ENCODE measurements at regions not wholly inside any gene's neighbourhood (a gene's known extent, or its start where the extent isn't known, plus 50 kb on each side); places are given as distances from the start of the nearest gene placed in this dataset.

DNA sequence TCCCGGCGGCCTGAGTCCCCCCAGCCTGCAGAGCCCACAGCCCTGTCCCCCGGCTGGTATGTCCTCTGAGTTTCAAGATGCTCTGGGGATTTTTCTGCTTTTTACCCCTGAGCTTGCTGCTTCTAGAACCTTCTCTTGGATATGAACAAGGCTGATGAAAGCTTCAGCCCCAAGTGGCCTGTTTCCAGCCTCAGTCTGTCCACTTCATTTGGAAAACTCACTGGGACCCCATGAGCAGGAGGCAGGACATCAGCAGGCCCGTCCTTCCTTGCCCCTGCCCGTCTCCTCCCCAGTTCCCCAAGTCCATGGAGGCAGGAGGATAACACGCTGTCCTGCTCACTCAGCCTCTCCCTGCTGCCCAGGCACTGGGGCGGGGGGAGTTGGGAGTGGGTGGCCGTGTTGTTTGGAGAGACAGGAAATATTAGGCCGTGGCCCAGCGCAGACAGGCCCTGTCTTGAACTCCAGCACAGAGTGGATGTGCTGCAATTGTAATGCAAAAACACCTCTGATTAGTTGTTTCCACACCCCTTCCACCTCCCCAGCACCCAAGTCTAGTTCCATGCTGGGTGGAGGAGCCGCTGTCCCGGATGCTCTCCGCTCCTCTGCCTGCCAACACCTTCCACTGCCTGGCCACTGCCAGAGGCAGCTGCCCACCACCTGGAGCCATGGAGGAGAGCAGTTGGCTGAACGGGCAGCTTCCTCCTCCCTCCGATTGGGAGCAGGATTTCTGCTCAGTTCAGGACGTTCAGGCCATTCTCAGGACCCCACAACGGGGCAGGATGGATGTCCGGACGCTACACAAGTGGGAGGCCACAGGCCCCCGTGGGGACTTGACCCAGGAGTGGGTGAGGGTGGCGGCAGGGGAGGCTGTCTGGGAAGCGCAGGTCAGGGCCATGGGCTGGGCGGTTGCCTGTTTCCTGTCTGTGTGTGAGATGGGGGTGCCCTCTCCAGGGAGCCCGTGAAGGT is 216.9 kb upstream of the GSE1 start:
- H3K4me3 ChIP-seq (ENCODE audit: low read depth, low read length) = no peak overlapping the region
- DNase-seq (ENCODE audit: low read depth) = no peak
- TF ChIP-seq, protein P1, sequence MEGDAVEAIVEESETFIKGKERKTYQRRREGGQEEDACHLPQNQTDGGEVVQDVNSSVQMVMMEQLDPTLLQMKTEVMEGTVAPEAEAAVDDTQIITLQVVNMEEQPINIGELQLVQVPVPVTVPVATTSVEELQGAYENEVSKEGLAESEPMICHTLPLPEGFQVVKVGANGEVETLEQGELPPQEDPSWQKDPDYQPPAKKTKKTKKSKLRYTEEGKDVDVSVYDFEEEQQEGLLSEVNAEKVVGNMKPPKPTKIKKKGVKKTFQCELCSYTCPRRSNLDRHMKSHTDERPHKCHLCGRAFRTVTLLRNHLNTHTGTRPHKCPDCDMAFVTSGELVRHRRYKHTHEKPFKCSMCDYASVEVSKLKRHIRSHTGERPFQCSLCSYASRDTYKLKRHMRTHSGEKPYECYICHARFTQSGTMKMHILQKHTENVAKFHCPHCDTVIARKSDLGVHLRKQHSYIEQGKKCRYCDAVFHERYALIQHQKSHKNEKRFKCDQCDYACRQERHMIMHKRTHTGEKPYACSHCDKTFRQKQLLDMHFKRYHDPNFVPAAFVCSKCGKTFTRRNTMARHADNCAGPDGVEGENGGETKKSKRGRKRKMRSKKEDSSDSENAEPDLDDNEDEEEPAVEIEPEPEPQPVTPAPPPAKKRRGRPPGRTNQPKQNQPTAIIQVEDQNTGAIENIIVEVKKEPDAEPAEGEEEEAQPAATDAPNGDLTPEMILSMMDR (IDR thresholded peaks at IDR 0.05; ENCODE audit: insufficient read depth, low read length) = no peak

DNA sequence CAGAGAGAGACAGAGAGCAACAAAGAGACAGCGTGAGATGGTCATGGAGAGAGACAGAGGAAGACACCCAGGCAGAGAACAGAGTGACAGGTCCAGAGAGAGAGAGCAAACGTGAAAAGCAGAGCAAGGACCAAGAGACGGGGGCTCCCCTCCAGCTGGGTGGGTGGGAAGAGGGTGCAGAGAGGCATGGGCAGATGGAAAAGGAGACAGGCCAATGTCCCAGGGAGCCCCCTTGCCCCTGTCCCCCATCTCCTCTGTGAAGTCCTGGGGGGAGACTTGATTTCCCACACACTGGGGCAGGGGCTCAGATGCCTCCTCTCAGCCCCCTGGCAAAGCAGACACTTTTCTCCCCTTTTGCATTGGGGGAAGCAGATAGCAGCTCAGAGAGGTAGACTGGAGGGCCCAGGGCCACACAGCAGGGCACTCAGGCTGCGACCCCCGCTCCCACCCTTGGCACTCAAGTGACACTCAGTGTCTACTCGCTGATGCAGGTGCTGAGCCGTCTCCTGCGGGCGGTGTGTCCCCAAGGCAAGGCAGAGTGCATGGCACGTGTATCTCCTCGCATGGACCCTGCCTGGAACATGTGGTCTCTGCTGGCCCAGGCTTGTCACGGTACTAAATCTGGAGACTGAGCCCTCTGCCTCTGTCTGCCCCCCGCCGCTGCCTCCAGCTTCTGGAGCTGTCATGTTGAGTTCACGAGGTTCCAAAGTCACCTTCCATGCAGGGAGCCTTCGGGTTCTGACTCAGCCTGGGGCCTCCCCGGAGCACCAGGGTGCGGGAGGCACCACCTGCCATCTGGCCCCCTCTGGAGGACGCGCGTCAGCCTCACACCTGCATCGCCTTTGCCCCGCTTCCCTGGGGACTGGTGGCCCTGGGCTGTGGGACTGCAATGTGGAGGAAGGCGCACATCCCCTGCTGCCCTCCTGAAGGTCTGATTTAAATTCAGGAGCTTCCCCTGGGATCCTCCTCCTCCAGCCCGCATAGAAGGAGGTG is 215.9 kb upstream of the GSE1 start:
- TF ChIP-seq, protein P1 (IDR thresholded peaks at IDR 0.05; ENCODE audit: insufficient read depth, low read length) = no peak
- H3K4me3 ChIP-seq (ENCODE audit: low read depth, low read length) = no peak overlapping the region
- DNase-seq (ENCODE audit: low read depth) = no peak

DNA sequence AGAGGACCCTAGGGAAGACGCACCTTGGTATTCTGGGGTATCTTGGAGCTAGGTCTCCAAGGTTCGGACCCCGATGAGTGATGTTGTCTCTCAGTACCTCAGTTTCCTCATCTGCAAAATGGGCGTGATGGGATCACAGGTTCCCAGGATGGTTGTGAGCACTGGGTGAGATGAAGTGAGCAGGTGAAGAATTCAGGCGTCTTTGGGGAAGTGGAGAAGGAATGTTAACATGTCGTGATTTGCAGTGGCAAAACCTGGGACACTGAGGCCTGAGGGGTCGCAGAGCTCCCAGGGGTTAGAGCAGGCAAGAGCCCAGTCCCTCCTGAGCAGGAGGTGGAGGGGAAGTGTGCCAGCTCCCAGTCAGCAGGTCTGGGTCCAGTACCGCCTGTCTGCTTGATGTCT is 215.1 kb upstream of the GSE1 start:
- H3K4me3 ChIP-seq (ENCODE audit: low read depth, low read length) = no peak overlapping the region
- TF ChIP-seq, protein P1 (IDR thresholded peaks at IDR 0.05; ENCODE audit: insufficient read depth, low read length) = no peak
- DNase-seq (ENCODE audit: low read depth) = no peak

DNA sequence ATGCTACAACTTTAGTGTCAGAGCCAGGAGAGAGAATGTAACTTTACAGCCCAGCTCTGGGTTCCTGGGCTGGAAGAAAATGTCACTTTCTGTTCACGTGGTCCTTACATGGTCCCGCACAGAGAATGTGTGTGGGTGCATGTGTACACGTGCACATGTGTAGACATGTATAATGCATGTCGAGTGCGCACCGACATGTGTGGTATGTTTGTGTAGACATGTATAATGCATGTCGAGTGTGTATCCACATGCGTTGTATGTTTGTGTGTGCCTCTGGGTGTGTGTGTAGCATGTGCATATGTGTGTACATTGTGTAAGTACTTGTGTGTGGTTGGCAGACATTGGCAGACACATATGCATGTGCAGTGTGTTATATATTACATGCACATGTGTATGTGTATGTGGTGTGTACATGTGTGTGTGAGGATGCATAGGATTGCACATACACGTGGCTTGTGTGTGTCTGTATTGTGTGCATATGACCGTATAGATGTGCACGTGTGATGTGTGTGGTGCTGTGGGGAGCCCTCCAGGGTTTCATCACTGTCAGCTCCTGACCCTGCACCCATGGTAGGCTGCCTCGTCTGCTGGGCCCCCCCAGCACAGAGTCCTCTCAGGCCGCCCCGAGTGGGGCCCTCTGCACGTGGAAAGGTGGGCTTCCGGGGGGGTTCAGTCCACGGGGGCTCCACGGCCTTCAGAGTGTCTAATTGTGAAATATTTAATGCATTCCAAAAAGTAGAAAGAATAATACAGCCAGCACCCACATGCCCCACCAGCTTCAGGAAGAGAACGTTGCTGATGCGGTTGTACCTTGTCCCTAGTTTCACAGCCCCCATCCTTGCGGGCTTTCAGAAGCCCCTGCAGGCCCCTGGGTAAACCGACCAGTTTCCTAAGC is 214.2 kb upstream of the GSE1 start:
- TF ChIP-seq, protein P1 (IDR thresholded peaks at IDR 0.05; ENCODE audit: insufficient read depth, low read length) = no peak
- no peak overlapping the region for H3K4me3 ChIP-seq (ENCODE audit: low read depth, low read length)

DNA sequence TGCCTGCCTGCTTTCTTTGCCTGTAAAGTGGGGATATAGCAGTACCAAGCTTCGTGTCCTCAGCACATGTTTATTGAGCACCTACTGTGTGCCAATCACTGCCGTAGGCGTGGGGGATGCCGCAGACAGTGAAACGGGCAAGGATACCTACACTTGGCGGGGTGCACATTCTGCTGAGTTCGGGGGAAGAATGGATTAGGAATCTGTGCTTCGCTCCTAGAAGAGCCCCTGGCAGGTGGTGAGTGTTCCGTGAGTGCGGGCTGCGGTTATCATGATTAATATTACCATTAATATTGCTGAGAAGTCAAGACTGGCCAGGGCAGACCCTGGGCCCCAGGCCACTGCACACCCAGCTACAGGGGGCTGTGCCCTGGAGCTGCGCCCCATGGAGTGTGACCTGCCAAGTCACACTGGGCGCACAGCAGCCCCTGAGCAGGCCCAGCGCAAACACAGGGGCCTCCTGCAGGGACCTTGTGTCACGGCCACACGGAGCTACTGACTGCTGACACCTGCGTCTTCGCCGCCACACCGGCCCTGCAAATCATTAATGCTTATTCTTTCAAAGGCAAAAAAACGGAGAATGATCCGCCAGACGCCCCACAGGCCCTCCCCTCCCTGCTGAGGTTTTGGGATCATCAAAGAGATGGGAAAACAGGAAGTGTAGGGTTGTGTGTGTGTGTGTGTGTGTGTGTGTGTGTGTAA is 213.4 kb upstream of the GSE1 start:
- TF ChIP-seq, protein P1 (IDR thresholded peaks at IDR 0.05; ENCODE audit: insufficient read depth, low read length) = no peak
- DNase-seq (ENCODE audit: low read depth) = no peak

More for the DNA sequence above, 214.2 kb upstream of the GSE1 start:
- DNase-seq (ENCODE audit: low read depth) = no peak

More for the DNA sequence above, 213.4 kb upstream of the GSE1 start:
- H3K4me3 ChIP-seq (ENCODE audit: low read depth, low read length) = no peak overlapping the region

All from fibroblast of the aortic adventitia (primary cell).